ENCODE measurements at regions not wholly inside any gene's neighbourhood (a gene's known extent, or its start where the extent isn't known, plus 50 kb on each side); places are given as distances from the start of the nearest gene placed in this dataset.

GRCh38 chr14:40445020-40445419, 1012.8 kb upstream of the FBXO33 start:
- Histone ChIP-seq H3K4me3 (no peak overlapping the region), H3K4me1 (no peaks in the 10 kb centered on the region), H3K9me3 (no peaks in the 10 kb centered on the region), H3K4me2 (no peak overlapping the region), H3K27ac (no peak overlapping the region)
- FAIRE-seq (no peak), ATAC-seq (no peak), DNase-seq (ENCODE audit: low read depth in 1 of 2, low spot score in 1 of 2) (no peak)
- ChIA-PET POLR2A (no interaction called here), CTCF (no interaction called here)
- WGBS (ENCODE audit: missing lambda C conversion rate): 2% methylated on average over 5 of the region's 5 CpGs
- TF ChIP-seq, protein P1, sequence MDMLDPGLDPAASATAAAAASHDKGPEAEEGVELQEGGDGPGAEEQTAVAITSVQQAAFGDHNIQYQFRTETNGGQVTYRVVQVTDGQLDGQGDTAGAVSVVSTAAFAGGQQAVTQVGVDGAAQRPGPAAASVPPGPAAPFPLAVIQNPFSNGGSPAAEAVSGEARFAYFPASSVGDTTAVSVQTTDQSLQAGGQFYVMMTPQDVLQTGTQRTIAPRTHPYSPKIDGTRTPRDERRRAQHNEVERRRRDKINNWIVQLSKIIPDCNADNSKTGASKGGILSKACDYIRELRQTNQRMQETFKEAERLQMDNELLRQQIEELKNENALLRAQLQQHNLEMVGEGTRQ (IDR thresholded peaks at IDR 0.05): no peak
- no peak for TF ChIP-seq REST (IDR thresholded peaks at IDR 0.05)
- TF ChIP-seq PBX3 (IDR thresholded peaks at IDR 0.05): no peak
- TF ChIP-seq RFX5 (IDR thresholded peaks at IDR 0.05): no peak
- no peak for TF ChIP-seq NR3C1 (IDR thresholded peaks at IDR 0.05)
- no peak for TF ChIP-seq CEBPB (IDR thresholded peaks at IDR 0.05)

DNA sequence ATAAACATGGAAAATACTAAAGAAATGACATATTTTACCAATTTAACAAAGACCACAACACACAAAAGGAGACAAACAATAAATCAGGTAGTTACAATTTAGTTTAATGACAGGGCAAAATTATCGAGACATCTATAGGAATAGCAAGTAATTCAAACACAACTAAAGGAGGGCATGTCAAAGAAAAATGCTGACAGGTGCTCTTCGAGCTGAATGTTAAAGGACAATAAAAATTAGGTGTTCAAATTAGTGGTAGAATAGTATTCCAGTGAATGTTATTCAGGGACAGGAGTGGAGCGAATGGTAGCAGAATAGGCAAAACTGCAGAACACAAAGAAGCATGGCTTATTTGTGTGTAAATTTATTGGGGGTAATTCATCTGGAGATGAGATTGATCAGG, 1004.3 kb upstream of the FBXO33 start:
- 7% methylated on average over 3 of the region's 3 CpGs for WGBS (ENCODE audit: missing lambda C conversion rate)
- DNase-seq (ENCODE audit: low read depth in 1 of 2, low spot score in 1 of 2) (no peak), FAIRE-seq (no peak), ATAC-seq (no peak)
- Histone ChIP-seq H3K4me1 (no peaks in the 10 kb centered on the region), H3K4me3 (no peak overlapping the region), H3K9me3 (no peaks in the 10 kb centered on the region), H3K27ac (no peak overlapping the region), H3K4me2 (no peak overlapping the region)
- POLR2A ChIA-PET: no interaction called here
- CTCF ChIA-PET: no interaction called here
- TF ChIP-seq HOXB13 (CRISPR knock-in tag; IDR thresholded peaks at IDR 0.05; ENCODE audit: low read depth) (no peak), MAFK (IDR thresholded peaks at IDR 0.05; ENCODE audit: partially characterized antibody) (peak; percentile 54)

DNA sequence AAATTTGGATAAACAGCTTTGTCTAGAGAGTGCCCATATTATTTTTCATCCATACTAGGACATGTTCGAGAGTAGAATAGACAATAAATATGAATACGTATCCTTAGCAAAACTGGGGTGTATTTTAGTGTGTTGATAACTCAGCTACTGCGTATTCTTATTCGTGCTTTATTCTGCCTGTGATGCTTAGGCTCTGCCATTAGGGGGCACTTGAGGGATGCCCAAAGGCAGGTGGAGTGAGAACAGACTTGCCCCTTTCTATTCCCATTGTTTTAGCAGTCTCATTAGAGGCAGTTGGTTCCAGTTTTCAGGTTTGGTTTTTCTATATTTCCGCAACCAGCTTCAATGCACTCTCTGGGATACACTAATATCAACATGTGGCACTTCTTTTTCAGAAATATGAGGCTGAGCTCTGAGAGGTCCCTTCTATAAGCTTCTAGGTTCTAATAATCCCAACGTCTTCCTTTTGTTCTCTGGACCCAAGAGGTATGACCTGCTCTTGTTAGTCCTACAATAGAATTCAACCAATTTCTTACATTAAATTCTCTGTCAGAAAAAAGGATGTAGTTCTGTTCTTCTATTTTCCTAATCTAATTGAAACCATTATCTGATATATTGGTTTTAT, 985.7 kb upstream of the FBXO33 start:
- no peaks in the 10 kb centered on the region for H3K4me1 ChIP-seq
- POLR2A ChIA-PET: no interaction called here
- H3K4me3 ChIP-seq: no peak overlapping the region
- DNase-seq (ENCODE audit: low read depth in 1 of 2, low spot score in 1 of 2) (peak; percentile 1 to 17), FAIRE-seq (no peak), ATAC-seq (no peak)
- no peak overlapping the region for H3K27ac ChIP-seq
- no peak overlapping the region for H3K4me2 ChIP-seq
- TF ChIP-seq CTCF (IDR thresholded peaks at IDR 0.05) (0 out of 3 replicates have a peak, but pooled peaks have one; percentile 5), REST (IDR thresholded peaks at IDR 0.05) (no peak), FOSL2 (IDR thresholded peaks at IDR 0.05) (no peak), FOSL2 (CRISPR knock-in tag; IDR thresholded peaks at IDR 0.05) (no peak), RAD21 (conservative IDR thresholded peaks at IDR 0.05 in 1 of 2, IDR thresholded peaks at IDR 0.05 in 1 of 2) (peak in 1 of 2 experiments; percentile 31; a peak in 2 of 5 replicates), JUN (IDR thresholded peaks at IDR 0.05) (no peak), TP53 (CRISPR knock-in tag; IDR thresholded peaks at IDR 0.05) (no peak), HOXB5 (CRISPR knock-in tag; IDR thresholded peaks at IDR 0.05) (no peak), NPAS2 (CRISPR knock-in tag; IDR thresholded peaks at IDR 0.05; ENCODE audit: borderline replicate concordance) (no peak)
- CTCF ChIA-PET: interaction anchor here (0.7 kb wide), 1 partner anchor 28 kb away, joined by 3 read pairs; no protein-coding TSS in a partner anchor
- no peaks in the 10 kb centered on the region for H3K9me3 ChIP-seq
- WGBS (ENCODE audit: missing lambda C conversion rate): 25% methylated on average over 6 of the region's 6 CpGs

Data from A549 (cell line).